ENCODE measurements at regions not wholly inside any gene's neighbourhood (a gene's known extent, or its start where the extent isn't known, plus 50 kb on each side); places are given as distances from the start of the nearest gene placed in this dataset.
A peak's percentile ranks its signal among the peaks of the same experiment; 100 is the strongest.

DNA sequence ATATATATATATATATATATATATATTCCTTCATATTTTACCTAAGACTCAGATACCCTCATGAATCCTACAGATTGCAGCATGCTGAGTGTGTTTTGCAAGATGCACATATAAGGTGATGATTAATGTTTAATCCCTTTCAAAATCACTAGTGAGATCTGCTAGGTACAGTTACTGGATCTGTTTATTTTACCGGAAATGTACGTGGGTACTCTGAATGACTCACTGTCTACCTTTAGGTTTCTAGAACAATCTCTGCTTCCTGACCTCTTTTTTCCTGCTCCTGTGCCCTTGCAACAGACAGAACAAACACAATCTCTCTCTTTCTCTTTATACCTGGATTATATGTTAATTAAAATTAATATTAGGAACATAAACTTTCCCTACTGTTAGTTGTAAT is 379.6 kb downstream of the FAM133A start:
- H3K27ac Mint-ChIP-seq (ENCODE audit: unreplicated experiment): no peak overlapping the region
- H3K4me1 Mint-ChIP-seq (ENCODE audit: low read depth, unreplicated experiment): no peaks in the 10 kb centered on the region
- peak; percentile 59 for FAIRE-seq

DNA sequence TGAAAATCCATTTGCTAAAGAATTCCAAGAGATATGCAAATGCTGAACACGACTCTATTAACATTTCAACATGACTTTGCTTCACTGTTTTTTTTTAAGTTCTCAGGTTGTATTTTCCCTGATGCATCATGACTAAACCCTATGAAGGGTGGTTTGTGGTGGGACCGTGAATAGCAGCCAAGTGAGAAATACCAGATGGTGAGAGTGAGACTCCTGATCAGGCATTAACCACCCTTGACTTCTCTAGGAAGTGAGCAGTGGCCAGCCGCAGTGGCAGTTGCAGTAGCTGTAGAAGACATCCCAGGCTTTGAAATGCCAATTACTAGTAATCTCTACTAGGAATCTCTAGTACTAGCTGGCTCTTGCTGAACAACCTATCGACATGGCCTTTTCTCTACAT is 383.4 kb downstream of the FAM133A start:
- Histone ChIP-seq H3K27me3 (ENCODE audit: insufficient read depth, low read length) (no peaks in the 10 kb centered on the region), H2AFZ (ENCODE audit: low read depth, low read length) (no peak overlapping the region), H3K27ac (ENCODE audit: low read depth, low read length) (no peak overlapping the region), H3K9ac (ENCODE audit: low read length) (no peak overlapping the region), H4K20me1 (ENCODE audit: insufficient read depth, low read length) (no peaks in the 10 kb centered on the region), H3K4me2 (ENCODE audit: low read length) (no peak overlapping the region), H3K36me3 (ENCODE audit: insufficient read depth, low read length) (no peaks in the 10 kb centered on the region), H3K9me3 (ENCODE audit: insufficient read depth, low read depth, low read length) (no peaks in the 10 kb centered on the region), H3K79me2 (ENCODE audit: insufficient read depth, low read length) (no peaks in the 10 kb centered on the region), H3K4me1 (ENCODE audit: insufficient read depth, low read length) (no peaks in the 10 kb centered on the region), H3K4me3 (ENCODE audit: insufficient read depth, low read depth, low read length) (no peak overlapping the region)
- no peaks in the 10 kb centered on the region for H3K36me3 Mint-ChIP-seq (ENCODE audit: low read depth, unreplicated experiment)
- H3K4me1 Mint-ChIP-seq (ENCODE audit: low read depth, unreplicated experiment): no peaks in the 10 kb centered on the region
- TF ChIP-seq, protein P1, sequence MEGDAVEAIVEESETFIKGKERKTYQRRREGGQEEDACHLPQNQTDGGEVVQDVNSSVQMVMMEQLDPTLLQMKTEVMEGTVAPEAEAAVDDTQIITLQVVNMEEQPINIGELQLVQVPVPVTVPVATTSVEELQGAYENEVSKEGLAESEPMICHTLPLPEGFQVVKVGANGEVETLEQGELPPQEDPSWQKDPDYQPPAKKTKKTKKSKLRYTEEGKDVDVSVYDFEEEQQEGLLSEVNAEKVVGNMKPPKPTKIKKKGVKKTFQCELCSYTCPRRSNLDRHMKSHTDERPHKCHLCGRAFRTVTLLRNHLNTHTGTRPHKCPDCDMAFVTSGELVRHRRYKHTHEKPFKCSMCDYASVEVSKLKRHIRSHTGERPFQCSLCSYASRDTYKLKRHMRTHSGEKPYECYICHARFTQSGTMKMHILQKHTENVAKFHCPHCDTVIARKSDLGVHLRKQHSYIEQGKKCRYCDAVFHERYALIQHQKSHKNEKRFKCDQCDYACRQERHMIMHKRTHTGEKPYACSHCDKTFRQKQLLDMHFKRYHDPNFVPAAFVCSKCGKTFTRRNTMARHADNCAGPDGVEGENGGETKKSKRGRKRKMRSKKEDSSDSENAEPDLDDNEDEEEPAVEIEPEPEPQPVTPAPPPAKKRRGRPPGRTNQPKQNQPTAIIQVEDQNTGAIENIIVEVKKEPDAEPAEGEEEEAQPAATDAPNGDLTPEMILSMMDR (IDR thresholded peaks at IDR 0.05; ENCODE audit: insufficient read depth, low read depth, low read length): no peak
- TF ChIP-seq EZH2 (IDR thresholded peaks at IDR 0.05; ENCODE audit: insufficient read depth, low read length): no peak
- H3K4me3 Mint-ChIP-seq (ENCODE audit: unreplicated experiment): no peak overlapping the region
- no peaks in the 10 kb centered on the region for H3K27me3 Mint-ChIP-seq (ENCODE audit: low read depth, unreplicated experiment)
- no peaks in the 10 kb centered on the region for H3K9me3 Mint-ChIP-seq (ENCODE audit: unreplicated experiment)
- no peak for FAIRE-seq
- DNase-seq (ENCODE audit: low read depth): no peak
- no peak overlapping the region for H3K27ac Mint-ChIP-seq (ENCODE audit: unreplicated experiment)

More for the DNA sequence above, 379.6 kb downstream of the FAM133A start:
- H3K9me3 ChIP-seq (ENCODE audit: insufficient read depth, low read depth, low read length): no peaks in the 10 kb centered on the region
- Mint-ChIP-seq H3K9me3 (ENCODE audit: unreplicated experiment) (no peaks in the 10 kb centered on the region), H3K4me3 (ENCODE audit: unreplicated experiment) (no peak overlapping the region), H3K27me3 (ENCODE audit: low read depth, unreplicated experiment) (no peaks in the 10 kb centered on the region), H3K36me3 (ENCODE audit: low read depth, unreplicated experiment) (no peaks in the 10 kb centered on the region)
- DNase-seq (ENCODE audit: low read depth): no peak
- no peaks in the 10 kb centered on the region for H4K20me1 ChIP-seq (ENCODE audit: insufficient read depth, low read length)
- H3K27me3 ChIP-seq (ENCODE audit: insufficient read depth, low read length): no peaks in the 10 kb centered on the region
- H3K4me1 ChIP-seq (ENCODE audit: insufficient read depth, low read length): no peaks in the 10 kb centered on the region
- no peaks in the 10 kb centered on the region for H3K36me3 ChIP-seq (ENCODE audit: insufficient read depth, low read length)
- no peak for TF ChIP-seq EZH2 (IDR thresholded peaks at IDR 0.05; ENCODE audit: insufficient read depth, low read length)
- TF ChIP-seq, protein P1 (IDR thresholded peaks at IDR 0.05; ENCODE audit: insufficient read depth, low read depth, low read length): no peak
- H2AFZ ChIP-seq (ENCODE audit: low read depth, low read length): no peak overlapping the region
- H3K9ac ChIP-seq (ENCODE audit: low read length): no peak overlapping the region
- H3K27ac ChIP-seq (ENCODE audit: low read depth, low read length): no peak overlapping the region
- H3K79me2 ChIP-seq (ENCODE audit: insufficient read depth, low read length): no peaks in the 10 kb centered on the region
- H3K4me2 ChIP-seq (ENCODE audit: low read length): no peak overlapping the region
- H3K4me3 ChIP-seq (ENCODE audit: insufficient read depth, low read depth, low read length): no peak overlapping the region

DNA sequence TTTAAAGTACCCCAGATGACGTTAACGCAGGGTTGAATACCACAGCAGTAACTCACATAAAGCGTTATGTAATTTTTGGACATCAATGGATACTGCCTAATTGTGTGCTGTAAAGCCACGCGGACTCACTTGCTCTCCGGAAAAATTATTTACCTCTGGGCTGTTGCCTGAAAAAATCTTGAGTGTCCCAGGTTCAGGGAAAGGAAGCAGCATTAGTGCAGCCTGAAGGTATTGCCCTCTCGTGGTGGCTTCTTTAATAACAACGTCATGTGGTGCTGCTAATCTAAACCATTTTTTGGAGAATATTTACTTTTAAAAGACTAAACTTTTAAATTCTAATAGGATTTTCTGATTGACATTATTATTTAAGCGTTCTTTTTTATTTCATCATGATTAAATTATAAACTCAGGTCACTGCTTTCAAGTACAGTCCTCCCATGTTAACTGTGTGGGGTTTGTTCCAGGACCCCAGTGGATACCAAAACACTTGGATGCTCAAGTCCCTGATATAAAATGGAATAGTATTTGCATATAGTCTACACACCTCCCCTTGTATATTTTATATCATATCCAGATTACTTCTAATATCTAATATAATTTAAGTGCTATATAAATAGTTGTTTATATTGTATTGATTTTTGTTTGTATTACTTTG is 384.8 kb downstream of the FAM133A start:
- no peak overlapping the region for H3K4me3 Mint-ChIP-seq (ENCODE audit: unreplicated experiment)
- FAIRE-seq (peak; percentile 39), DNase-seq (ENCODE audit: low read depth) (no peak)

More for the DNA sequence above, 384.8 kb downstream of the FAM133A start:
- no peaks in the 10 kb centered on the region for H3K9me3 ChIP-seq (ENCODE audit: insufficient read depth, low read depth, low read length)
- H3K27ac ChIP-seq (ENCODE audit: low read depth, low read length): no peak overlapping the region
- no peaks in the 10 kb centered on the region for H3K27me3 ChIP-seq (ENCODE audit: insufficient read depth, low read length)
- H3K27ac Mint-ChIP-seq (ENCODE audit: unreplicated experiment): no peak overlapping the region
- no peak overlapping the region for H3K4me3 ChIP-seq (ENCODE audit: insufficient read depth, low read depth, low read length)
- H3K4me2 ChIP-seq (ENCODE audit: low read length): no peak overlapping the region
- no peaks in the 10 kb centered on the region for H3K36me3 ChIP-seq (ENCODE audit: insufficient read depth, low read length)
- no peaks in the 10 kb centered on the region for H3K4me1 Mint-ChIP-seq (ENCODE audit: low read depth, unreplicated experiment)
- no peaks in the 10 kb centered on the region for H3K27me3 Mint-ChIP-seq (ENCODE audit: low read depth, unreplicated experiment)
- H3K9ac ChIP-seq (ENCODE audit: low read length): no peak overlapping the region
- no peak for TF ChIP-seq EZH2 (IDR thresholded peaks at IDR 0.05; ENCODE audit: insufficient read depth, low read length)
- TF ChIP-seq, protein P1 (IDR thresholded peaks at IDR 0.05; ENCODE audit: insufficient read depth, low read depth, low read length): peak; percentile 22
- no peak overlapping the region for H2AFZ ChIP-seq (ENCODE audit: low read depth, low read length)
- no peaks in the 10 kb centered on the region for H3K36me3 Mint-ChIP-seq (ENCODE audit: low read depth, unreplicated experiment)
- no peaks in the 10 kb centered on the region for H3K79me2 ChIP-seq (ENCODE audit: insufficient read depth, low read length)
- H3K4me1 ChIP-seq (ENCODE audit: insufficient read depth, low read length): no peaks in the 10 kb centered on the region
- H3K9me3 Mint-ChIP-seq (ENCODE audit: unreplicated experiment): no peaks in the 10 kb centered on the region
- H4K20me1 ChIP-seq (ENCODE audit: insufficient read depth, low read length): no peaks in the 10 kb centered on the region

All from astrocyte (in vitro differentiated cells and primary cell).